ENCODE measurements at regions not wholly inside any gene's neighbourhood (a gene's known extent, or its start where the extent isn't known, plus 50 kb on each side); places are given as distances from the start of the nearest gene placed in this dataset.

DNA sequence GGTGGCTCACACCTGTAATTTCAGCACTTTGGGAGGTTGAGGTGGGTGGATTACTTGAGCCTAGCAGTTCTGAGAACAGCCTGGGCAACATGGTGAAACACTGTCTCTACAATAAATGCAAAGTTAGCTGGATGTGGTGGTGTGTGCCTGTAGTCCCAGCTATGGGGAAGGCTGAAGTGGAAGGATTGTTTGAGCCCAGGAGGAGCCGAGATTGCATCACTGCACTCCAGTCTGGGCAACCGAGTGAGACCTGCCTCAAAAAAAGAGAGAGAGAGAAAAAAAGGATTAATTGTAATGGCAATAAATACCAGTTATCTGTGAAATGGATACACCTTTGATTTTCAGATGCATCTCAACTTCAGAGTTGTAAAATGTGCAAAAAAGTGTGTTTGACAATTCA, 58.8 kb downstream of the SPRY1 start:
- DNase-seq (ENCODE audit: low spot score): no peak

- no peak for DNase-seq (ENCODE audit: low spot score)
These were observed 65.4 kb downstream of the SPRY1 start for GRCh38 chr4:123462007-123462406.

- no peak for DNase-seq (ENCODE audit: low spot score)
These were observed 67.3 kb downstream of the SPRY1 start for GRCh38 chr4:123463869-123464268.

DNA sequence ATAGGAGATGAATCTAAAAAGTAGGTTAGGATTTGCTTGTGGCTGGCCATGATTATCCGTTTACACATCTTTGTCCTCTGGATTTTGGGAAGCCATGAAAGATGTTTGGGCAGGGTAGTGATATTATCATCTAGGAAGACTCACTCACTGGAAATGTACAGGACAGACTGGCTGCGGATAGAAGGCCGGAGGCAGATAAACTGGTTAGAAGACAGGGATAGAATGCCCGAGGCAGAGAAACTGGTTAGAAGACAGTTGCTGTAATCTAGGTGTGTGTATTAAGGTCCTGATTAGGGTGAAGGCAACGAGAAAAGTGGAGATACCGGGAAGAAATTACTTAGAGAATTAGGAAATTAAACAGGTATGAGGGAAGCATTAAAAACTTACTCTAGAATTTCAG, 68.8 kb downstream of the SPRY1 start:
- DNase-seq (ENCODE audit: low spot score): no peak

DNA sequence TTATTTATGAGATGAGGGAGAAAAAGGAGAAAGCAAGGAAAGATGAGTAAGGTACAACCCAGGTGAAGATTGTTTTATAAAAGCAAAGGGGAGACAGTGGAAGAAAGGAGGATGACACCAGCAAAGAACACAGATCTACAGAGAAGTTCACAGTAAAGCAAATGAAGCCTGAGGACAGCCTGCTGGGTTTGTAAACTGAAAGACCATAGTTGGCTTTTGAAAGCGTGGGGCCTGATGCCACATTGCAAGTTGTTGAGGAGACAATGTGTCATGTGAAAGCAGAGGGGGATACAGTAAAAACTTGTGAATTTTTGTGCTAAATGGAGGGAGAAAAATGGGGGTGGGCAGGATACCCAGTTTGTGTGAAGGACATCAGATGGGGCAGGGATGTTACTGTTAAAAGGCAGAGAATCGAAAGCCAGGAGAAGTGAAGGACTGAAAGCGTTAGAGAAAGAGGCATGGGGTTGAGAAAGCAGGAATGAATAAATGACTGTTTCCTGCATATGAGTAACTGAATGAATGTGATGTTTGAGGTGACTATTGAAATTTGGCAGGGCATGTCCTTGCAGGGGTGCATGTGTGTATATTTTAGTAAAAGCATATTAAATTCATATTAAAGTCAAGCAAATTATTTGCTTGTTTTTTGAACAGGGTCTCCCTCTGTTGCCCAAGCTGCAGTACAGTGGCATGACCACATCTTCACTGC, 69.6 kb downstream of the SPRY1 start:
- no peak for DNase-seq (ENCODE audit: low spot score)

DNA sequence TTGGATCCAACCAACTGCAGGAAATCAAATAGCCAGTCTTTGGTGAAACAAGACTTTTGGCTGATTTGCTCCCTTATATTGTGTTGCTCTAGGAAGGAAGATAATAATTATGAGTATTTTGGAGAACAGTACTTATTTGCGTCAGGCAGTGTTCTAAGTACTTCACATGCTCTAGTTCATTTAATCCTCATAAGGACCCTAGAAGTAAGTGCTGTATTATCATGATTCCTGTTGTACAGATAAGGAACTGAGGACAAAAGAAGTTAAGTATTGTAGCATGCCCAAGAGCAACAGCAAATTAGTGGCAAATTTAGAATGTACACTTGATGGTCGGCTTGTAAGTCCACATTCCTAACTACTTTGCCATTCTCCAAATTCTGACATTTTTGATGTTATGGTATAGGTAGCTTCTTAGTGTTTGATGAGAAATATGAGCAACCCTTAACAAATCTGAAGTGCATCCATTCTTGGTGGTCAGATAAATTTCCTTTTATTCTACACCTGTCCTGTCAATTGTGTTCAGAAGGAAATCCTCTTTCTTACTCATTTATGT, 72.0 kb downstream of the SPRY1 start:
- no peak for DNase-seq (ENCODE audit: low spot score)

DNA sequence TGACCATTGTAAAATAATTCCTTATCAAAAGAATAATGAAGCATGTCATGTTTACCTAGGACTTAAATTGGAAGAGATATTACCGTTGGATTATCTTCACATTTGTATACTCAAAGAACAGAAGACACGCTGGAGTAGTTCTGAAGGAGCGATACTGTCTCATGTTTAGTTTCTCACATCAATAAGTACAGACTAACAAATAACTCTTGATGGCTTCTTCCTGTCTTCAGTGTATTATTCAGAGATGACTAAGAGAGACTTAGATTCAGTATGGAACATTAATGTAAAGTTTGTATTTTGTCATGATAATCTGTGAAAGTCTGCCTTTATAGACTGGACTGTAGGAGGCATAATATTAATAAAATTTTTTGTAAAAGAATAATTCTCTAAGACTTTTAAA, 72.7 kb downstream of the SPRY1 start:
- no peak for DNase-seq (ENCODE audit: low spot score)

DNA sequence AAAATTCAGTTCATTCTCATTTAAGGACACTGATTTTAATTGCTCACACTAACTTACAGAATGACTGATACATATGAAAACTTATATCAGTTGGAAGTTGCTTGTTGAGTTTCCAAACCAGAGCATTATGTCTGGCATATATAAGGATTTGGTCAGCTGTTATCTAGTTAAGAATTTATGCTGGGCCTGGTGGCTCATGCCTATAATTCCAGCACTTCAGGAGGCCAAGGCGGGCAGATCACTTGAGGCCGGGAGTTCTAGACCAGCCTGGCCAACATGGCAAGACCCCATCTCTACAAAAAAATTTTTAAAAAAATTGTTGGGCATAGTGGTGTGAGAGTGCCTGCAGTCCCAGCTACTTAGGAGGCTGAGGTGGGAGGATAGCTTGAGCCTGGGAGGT, 73.1 kb downstream of the SPRY1 start:
- no peak for DNase-seq (ENCODE audit: low spot score)

- DNase-seq (ENCODE audit: low spot score): no peak
These were observed 74.0 kb downstream of the SPRY1 start for GRCh38 chr4:123470640-123471039.

DNA sequence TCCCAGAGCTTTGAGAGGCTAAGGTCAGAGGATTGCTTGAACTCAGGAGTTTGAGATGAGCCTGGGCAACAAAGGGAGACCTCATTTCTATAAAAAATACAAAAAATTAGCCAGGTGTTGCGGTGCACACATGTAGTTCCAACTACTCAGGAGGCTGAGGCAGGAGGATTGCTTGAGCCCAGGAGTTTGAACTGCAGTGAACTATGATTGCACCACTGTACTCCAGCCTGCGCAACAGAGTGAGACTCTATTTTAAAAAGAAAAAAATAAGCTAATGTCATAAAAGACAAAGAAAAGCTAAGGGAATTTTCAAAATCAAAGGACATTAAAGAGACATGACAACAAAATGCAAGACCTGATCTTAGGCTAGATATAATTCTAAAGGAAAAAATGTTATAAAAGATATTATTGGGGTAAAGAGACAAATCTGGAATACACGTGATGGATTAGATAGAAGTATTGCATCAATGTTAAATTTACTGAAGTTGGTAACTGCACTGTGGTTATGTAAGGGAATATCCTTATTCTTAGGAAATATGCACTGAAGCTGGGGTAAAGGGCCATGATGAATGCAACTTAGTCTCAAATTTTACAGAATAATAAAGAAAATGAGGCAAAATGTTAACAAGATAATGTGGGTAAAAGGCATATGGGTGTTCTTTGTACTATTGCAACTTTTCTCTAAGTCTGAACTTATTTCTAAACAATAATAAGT, 75.2 kb downstream of the SPRY1 start:
- DNase-seq (ENCODE audit: low spot score): no peak

GRCh38 chr4:123474817-123475216, 78.2 kb downstream of the SPRY1 start:
- no peak for DNase-seq (ENCODE audit: low spot score)

GRCh38 chr4:123476089-123476488, 79.5 kb downstream of the SPRY1 start:
- no peak for DNase-seq (ENCODE audit: low spot score)

DNA sequence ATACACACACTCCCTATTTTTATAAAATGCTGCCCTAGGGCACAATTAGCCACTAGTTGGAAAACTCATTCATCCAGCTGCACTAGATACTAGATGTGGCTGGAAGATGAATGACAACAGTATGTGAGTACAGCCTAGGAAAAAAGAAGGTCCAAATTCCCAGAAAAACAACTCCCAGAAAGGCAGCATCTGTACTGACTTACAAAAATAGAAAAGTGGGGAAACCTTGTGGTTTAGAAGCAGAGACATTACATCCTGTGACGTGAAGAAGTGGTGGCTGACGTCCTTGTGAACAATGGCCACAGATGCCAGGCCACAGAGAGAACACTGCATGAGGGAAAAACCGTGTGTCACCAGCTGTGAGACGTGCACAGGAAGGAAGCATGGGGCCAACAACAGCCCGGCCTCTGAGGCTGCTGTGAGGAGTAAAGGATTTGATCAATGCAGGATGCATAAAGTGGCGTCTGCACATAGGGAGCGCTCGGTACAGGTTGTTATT, 81.2 kb downstream of the SPRY1 start:
- DNase-seq (ENCODE audit: low spot score): no peak

DNA sequence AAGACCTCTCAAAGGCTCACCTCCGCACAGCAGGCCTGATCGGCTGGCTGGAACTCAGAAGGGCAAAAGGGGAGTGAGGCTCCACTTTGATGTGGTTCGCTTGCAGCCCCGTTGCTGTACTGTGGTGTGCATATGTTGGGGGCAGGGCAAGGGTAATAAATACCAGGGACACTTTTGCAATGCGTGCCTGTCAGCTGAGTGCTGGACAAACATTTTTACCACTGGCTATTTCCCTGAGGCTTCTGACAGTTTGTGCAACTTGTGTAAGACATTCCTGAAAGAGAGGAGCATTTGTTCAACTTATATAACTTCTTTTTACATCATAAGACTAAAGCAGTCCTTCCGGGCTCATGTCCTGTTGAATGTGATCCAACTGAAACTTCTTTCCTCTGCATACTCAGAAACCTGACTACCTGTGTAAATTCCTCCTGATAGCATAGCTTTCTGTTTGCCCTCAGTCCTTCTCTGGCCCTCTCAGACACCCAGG, 82.3 kb downstream of the SPRY1 start:
- no peak for DNase-seq (ENCODE audit: low spot score)

GRCh38 chr4:123479944-123480343, 83.3 kb downstream of the SPRY1 start:
- no peak for DNase-seq (ENCODE audit: low spot score)

DNA sequence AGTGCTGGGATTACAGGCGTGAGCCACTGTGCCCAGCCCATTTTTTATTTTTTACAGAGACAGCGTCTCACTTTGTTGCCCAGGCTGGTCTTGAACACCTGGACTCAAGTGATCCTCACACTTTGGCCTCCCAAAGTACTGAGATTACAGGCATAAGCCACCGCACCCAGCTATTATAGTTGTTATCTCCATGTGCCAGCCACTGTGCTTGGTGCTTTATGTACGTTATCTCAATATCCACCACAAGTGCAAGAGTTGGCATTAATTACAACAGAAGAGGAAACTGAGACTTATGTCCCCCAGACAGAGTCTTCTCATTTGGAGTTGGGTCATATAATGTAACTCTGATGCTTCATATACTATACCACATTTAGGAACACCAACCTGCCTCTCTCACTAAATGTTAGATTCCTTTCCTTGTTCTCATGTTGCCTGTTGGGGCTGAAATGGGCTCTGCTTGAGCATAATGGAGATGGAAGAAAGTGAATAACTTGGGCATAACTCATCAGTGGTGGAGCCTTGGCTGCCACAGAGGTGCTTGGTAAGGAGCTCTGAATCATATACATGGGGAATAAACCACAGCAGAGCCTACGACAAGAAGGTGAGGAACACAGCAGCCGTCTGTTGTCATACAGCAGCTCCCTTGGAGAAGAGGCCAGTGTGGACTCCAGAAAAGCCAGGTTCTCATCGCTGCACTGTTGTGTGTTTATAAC, 84.3 kb downstream of the SPRY1 start:
- no peak for DNase-seq (ENCODE audit: low spot score)

DNA sequence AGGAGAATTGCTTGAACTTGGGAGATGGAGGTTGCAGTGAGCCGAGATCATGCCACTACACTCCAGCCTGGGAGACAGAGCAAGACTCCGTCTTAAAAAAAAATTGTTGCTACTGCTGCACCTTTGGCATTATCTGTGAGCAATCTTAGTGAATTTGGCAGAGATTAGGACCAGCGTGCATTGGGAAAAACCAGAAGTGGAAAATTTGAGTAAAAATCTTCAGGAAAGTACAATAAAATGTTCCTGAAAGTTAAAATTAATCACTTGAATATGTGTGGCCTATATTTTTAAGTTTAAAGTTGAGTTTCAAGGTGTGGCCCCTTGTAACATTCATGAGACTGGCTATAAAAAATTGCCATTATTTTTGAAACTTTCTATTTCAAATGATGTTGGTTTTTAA, 85.1 kb downstream of the SPRY1 start:
- DNase-seq (ENCODE audit: low spot score): no peak

- DNase-seq (ENCODE audit: low spot score): no peak
These were observed 87.8 kb downstream of the SPRY1 start for GRCh38 chr4:123484291-123484926.

GRCh38 chr4:123485601-123486000, 89.0 kb downstream of the SPRY1 start:
- DNase-seq (ENCODE audit: low spot score): no peak

DNA sequence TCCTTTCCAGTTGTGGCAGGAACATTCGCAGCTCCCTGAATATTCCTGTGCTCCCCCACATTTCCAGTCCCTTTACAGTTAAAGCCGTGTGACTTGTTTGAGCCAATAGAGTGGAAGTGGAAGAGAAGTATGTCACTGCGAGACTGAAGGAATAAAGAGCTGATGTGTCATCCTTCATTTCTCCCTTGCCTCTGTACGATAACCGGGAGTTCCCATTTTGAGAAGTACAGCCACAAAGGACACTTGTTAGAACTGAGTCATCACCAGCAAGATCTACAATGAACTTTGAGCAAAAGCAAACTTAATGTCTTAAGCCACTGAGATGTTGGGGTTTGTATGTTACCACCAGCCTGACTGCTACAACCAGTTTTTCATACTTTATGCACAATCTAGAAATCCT, 92.3 kb downstream of the SPRY1 start:
- DNase-seq (ENCODE audit: low spot score): peak; percentile 12

GRCh38 chr4:123495530-123495929, 98.9 kb downstream of the SPRY1 start:
- no peak for DNase-seq (ENCODE audit: low spot score)

DNA sequence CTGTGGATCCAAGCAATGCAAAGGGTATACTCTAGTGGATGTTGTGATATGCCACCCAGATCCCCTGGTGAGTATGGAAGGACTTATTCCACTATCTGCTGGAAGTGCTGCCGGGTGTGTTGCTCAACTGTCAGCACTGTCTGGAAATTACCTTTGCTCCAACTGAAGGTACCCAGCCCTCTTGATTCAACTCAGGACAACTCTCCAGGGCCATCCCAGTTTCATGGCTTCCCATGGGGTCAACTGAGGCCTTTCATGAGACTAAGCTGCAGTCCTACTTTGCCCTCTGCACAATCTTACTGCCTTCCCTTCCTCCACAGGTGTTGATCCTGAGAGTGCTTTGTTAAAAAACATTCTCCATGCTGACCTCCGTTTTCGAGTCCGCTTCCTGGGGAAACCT, 99.8 kb downstream of the SPRY1 start:
- no peak for DNase-seq (ENCODE audit: low spot score)
